ENCODE measurements at regions not wholly inside any gene's neighbourhood (a gene's known extent, or its start where the extent isn't known, plus 50 kb on each side); places are given as distances from the start of the nearest gene placed in this dataset.

DNA sequence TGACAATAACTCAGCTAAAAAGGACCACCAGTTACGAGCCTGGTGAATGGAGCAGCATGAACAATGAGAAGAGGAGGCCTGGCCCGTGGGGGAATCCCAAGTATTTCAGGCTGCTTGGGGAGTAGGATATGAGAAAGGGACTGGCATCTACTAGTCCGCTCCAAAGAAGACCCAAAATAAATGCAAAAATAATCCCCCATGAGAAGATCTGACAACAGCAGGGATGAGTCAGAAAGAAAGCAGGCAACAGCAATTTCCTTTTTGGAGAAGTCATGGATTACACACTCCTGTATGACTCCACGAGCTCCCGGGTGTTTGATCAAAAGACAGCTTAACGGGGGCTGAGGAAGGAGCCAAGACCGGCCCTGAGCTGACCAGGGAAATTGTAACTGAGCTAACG is 111.4 kb downstream of the SOX11 start:
- Mint-ChIP-seq H3K27ac (no peak overlapping the region), H3K4me1 (ENCODE audit: low read depth) (no peaks in the 10 kb centered on the region), H3K27me3 (no peaks in the 10 kb centered on the region), H3K9me3 (ENCODE audit: low read depth) (no peaks in the 10 kb centered on the region), H3K36me3 (no peaks in the 10 kb centered on the region), H3K4me3 (no peak overlapping the region)

DNA sequence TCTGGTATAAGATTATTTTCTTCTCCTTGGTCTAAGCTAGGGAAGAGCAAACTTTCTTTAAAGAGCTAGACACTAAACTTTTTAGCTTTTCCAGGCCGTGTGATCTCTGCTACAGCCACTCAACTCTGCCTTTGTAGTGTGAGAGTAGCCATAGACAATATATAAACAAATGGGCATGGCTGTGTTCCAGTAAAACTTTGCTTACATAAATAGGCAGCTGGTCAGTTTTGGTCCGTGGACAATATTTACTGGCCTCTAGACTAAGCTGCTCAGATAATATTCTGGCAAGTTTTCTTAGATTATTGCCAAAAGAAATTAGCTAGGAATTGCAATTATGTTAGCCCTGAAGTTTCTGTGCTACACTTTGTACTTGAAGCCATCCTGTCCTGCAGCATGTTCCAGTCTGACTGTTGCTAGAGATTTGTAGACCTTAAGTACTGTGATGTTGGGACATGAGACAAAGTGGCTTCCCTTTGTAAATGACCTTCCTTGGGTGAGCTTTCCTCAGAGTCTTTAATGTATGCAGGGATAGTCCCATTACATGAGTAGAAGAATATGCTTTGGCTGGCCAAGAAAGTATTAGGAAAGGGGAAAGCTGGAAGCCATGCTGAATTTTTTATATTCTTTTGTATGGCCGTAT is 126.9 kb downstream of the SOX11 start:
- H3K4me3 Mint-ChIP-seq: no peak overlapping the region
- H3K27ac Mint-ChIP-seq: no peak overlapping the region
- H3K27me3 Mint-ChIP-seq: no peaks in the 10 kb centered on the region
- no peaks in the 10 kb centered on the region for H3K36me3 Mint-ChIP-seq
- peaks cover 5% of the 10 kb centered on the region for H3K9me3 Mint-ChIP-seq (ENCODE audit: low read depth)
- no peaks in the 10 kb centered on the region for H3K4me1 Mint-ChIP-seq (ENCODE audit: low read depth)

DNA sequence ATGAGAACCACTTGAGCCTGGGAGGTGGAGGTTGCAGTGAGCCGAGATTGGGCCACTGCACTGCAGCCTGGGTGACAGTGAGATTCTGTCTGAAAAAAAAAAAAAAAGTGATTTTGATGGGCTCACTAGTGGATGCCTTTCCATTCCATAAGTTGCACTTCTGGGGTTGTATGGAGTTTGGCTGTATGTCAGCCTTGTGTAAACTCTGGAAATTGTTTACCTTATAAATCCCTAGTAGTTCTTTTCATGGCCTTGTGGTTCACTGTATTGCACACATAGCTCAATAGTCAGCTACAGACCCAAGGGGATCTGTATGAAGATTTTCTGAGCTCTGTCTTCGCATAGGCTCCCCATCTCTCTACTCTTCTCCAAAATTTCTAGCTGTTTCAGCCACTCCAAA is 131.9 kb downstream of the SOX11 start:
- peaks cover 2% of the 10 kb centered on the region for H3K27me3 Mint-ChIP-seq
- no peak overlapping the region for H3K4me3 Mint-ChIP-seq
- H3K36me3 Mint-ChIP-seq: no peaks in the 10 kb centered on the region
- H3K4me1 Mint-ChIP-seq (ENCODE audit: low read depth): no peaks in the 10 kb centered on the region
- no peak overlapping the region for H3K27ac Mint-ChIP-seq
- H3K9me3 Mint-ChIP-seq (ENCODE audit: low read depth): peaks cover 8% of the 10 kb centered on the region

DNA sequence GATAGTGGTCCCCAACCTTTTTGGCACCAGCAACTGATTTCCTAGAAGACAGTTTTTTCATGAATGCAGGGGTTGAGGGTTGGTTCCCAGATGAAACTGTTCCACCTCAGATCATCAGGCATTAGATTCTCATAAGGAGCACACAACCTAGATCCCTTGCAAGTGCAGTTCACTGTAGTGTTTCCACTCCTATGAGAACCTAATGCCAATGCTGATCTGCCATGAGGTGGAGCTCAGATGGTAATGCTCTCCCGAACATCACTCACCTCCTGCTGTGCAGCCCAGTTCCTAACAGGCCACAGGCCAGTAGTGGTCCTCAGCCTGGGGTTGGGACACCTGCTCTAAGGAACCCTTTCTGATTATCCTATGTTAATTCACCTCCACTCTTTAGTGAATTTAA is 133.5 kb downstream of the SOX11 start:
- Mint-ChIP-seq H3K9me3 (ENCODE audit: low read depth) (peaks cover 8% of the 10 kb centered on the region), H3K27me3 (peaks cover 3% of the 10 kb centered on the region), H3K4me1 (ENCODE audit: low read depth) (no peaks in the 10 kb centered on the region), H3K4me3 (no peak overlapping the region), H3K27ac (no peak overlapping the region), H3K36me3 (no peaks in the 10 kb centered on the region)

DNA sequence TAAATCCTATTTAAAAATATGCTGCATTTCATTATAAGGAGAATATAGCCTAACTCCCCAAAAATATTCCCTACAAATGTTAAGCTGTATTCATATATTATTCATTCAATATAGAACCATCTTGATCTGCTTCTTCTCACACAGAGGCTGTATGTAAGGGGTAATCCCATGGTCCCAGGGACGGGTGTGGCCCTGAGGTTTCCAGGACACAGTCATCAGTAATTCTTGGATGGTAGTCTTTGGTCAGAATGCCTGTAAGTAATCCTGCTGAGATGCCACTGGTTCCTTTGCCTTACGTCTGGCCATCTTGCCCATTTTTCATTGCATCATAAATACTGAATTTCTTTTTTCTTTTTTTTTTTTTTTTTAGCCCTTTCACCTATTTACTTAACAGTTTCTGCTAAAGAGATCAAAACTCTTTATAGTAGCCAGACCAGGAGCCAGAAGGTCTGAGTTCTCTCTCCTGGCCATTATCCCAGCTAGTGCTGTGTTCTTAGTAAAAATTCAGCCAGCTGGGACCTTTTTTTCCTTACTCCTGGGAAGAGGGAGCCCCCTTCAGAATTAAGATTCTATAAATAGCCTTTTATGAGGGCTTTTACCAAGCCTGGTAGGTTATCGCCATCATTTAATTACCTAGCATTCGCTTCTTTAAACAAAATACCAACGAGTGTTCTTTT is 134.9 kb downstream of the SOX11 start:
- H3K27me3 Mint-ChIP-seq: peaks cover 3% of the 10 kb centered on the region

DNA sequence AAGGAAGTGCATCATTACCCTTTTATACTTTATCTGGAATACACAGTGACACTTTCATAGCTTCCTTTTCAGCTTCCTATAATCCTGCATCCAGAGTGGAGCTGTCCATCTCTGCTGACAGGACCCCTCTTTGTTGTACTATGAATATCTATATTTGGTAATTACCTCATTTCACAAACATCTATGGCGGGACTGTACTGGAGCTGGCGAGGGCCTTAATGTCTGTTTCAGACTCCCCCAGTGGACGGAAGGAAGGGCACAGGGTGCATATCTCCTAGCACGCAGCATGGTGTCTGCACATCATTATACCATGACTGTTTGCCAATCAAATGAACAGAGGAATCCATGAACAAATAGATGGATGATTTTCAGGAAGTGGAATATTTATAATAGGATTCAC is 142.3 kb downstream of the SOX11 start:
- no peak overlapping the region for H3K27ac Mint-ChIP-seq
- no peaks in the 10 kb centered on the region for H3K9me3 Mint-ChIP-seq (ENCODE audit: low read depth)
- H3K4me3 Mint-ChIP-seq: no peak overlapping the region
- no peaks in the 10 kb centered on the region for H3K4me1 Mint-ChIP-seq (ENCODE audit: low read depth)
- no peaks in the 10 kb centered on the region for H3K27me3 Mint-ChIP-seq
- H3K36me3 Mint-ChIP-seq: no peaks in the 10 kb centered on the region

More for the DNA sequence above, 134.9 kb downstream of the SOX11 start:
- Mint-ChIP-seq H3K36me3 (no peaks in the 10 kb centered on the region), H3K4me1 (ENCODE audit: low read depth) (no peaks in the 10 kb centered on the region), H3K27ac (no peak overlapping the region), H3K4me3 (no peak overlapping the region), H3K9me3 (ENCODE audit: low read depth) (peaks cover 8% of the 10 kb centered on the region)

DNA sequence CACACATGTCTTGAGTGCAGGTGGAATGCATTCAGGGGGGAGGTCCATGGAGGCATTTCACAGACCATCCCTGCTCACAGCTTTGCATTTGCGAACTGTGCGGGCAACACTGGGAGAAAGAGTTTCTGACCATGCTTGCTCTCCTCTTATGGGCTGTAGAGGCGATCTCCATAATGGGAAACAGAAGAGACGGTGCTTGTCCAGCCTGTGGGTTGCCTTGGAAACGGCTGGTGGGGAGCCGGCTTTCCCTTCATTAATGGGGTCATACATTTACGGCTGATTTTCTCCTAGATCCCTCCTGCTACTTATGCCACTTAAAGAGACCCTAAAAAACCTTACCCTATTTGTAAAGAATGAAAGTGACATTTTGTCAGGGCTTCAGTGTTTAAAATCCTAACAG is 147.4 kb downstream of the SOX11 start:
- no peak overlapping the region for H3K4me3 Mint-ChIP-seq

DNA sequence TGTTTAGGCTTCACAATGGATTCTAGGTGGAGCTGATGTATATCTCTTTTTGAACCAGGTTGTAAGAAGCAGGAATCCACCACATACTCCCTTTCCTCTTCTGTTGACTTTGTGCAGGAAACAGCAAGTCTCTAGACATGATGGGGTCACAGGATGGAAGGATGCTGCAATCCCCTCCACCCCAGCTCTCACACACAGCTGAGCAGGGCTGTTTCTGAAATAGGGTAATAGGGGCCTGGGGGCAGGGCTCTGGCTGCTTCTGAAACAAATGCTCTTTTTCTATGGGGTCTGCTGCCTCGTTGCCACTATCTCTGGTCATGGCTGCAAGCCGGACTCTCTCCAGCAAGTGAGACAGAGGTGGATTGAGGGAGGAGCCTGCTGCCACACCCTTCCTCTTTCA is 148.9 kb downstream of the SOX11 start:
- Mint-ChIP-seq H3K27me3 (no peaks in the 10 kb centered on the region), H3K27ac (no peak overlapping the region), H3K4me1 (ENCODE audit: low read depth) (no peaks in the 10 kb centered on the region), H3K4me3 (no peak overlapping the region), H3K9me3 (ENCODE audit: low read depth) (peaks cover 3% of the 10 kb centered on the region), H3K36me3 (no peaks in the 10 kb centered on the region)

More for the DNA sequence above, 147.4 kb downstream of the SOX11 start:
- Mint-ChIP-seq H3K4me1 (ENCODE audit: low read depth) (no peaks in the 10 kb centered on the region), H3K27me3 (no peaks in the 10 kb centered on the region), H3K36me3 (no peaks in the 10 kb centered on the region), H3K9me3 (ENCODE audit: low read depth) (peaks cover 3% of the 10 kb centered on the region), H3K27ac (no peak overlapping the region)

DNA sequence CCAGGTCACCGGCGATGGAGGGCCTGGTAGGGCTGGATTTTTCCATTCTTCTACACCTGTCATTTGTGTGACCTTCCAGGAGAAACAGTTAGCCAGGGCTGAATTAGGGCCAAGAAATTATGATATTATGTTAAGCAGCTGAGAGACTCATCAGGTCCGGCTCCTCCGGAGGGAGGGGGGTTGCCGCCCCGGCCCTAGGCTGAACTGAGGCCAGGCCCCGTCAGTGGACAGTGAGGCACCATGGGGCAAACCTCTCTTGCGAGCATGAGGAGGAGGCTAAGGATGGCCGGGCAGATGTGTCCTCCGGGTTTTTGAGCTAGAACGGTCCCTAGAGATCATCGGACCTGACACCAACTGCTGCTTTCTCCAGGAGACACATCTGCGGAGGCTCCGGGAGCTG is 150.1 kb downstream of the SOX11 start:
- H3K27ac Mint-ChIP-seq: no peak overlapping the region
- no peaks in the 10 kb centered on the region for H3K4me1 Mint-ChIP-seq (ENCODE audit: low read depth)
- no peak overlapping the region for H3K4me3 Mint-ChIP-seq
- H3K9me3 Mint-ChIP-seq (ENCODE audit: low read depth): peaks cover 3% of the 10 kb centered on the region
- H3K36me3 Mint-ChIP-seq: no peaks in the 10 kb centered on the region
- H3K27me3 Mint-ChIP-seq: no peaks in the 10 kb centered on the region

DNA sequence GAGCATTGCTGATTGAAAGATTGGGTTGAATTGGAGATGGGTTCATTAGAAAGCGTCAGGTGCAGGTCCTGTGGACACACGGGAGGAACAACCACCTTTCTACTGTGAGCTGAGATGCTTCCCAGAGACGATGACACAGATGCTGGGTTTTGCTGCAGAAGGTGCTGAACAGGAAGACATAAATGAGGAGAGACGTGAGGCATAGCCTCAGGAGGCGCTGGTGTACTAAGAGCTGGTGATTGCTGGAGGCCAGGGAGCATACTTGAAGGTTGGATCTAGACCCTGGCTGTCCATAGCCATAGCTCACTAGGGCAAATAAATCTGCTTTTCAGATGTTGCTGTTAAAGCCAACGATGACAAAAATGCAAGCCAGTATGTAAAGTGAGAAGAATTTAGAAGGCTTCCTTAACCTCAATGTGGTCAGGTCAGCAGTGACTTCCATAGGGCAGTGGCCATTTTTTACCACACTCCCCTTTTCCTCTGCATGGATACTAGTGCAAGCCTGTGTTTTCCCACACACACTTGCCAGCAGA is 153.7 kb downstream of the SOX11 start:
- H3K27me3 Mint-ChIP-seq: no peaks in the 10 kb centered on the region
- H3K4me3 Mint-ChIP-seq: no peak overlapping the region
- peaks cover 3% of the 10 kb centered on the region for H3K9me3 Mint-ChIP-seq (ENCODE audit: low read depth)
- H3K4me1 Mint-ChIP-seq (ENCODE audit: low read depth): no peaks in the 10 kb centered on the region
- no peak overlapping the region for H3K27ac Mint-ChIP-seq
- no peaks in the 10 kb centered on the region for H3K36me3 Mint-ChIP-seq

DNA sequence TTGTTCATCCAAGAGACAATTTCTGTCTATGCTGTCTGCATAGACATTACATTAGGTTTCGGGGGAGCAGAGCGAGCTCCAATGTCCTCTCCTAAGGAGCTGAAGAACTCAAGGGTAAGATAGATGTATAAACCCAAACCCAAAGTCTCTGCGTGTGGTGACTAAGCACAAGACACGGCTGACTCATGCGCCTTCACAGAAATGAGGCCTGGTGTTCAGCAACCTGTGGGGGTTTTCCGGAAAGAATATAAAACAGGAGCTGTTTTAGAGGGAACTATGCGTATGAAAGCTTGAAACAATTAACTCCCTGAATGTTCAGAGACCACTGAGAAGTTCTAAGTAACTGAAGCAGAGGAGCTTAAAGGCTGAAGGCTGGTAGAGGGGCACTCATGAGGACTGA is 154.7 kb downstream of the SOX11 start:
- Mint-ChIP-seq H3K9me3 (ENCODE audit: low read depth) (no peaks in the 10 kb centered on the region), H3K36me3 (no peaks in the 10 kb centered on the region), H3K27ac (no peak overlapping the region), H3K27me3 (no peaks in the 10 kb centered on the region), H3K4me3 (no peak overlapping the region), H3K4me1 (ENCODE audit: low read depth) (no peaks in the 10 kb centered on the region)

DNA sequence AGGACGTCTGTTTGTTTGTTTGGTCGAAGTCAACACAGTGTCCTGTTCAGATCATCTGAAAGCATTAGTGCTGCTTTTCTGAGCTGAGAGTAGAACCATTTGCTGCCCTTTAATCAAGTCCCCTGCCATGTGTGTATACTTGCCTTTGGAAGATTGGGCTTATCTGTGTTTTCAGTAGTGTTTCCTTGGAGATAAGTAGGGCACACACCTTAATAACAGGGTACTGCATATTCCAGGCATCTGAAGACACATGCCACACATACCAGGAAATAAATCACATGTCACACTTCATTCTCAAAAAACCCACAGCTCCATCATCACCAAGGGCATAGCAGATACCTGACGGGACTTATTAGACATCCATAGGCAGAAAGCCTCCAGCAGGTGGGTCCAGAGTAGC is 157.4 kb downstream of the SOX11 start:
- Mint-ChIP-seq H3K4me3 (no peak overlapping the region), H3K27me3 (no peaks in the 10 kb centered on the region), H3K27ac (no peak overlapping the region), H3K9me3 (ENCODE audit: low read depth) (no peaks in the 10 kb centered on the region), H3K36me3 (no peaks in the 10 kb centered on the region), H3K4me1 (ENCODE audit: low read depth) (no peaks in the 10 kb centered on the region)

DNA sequence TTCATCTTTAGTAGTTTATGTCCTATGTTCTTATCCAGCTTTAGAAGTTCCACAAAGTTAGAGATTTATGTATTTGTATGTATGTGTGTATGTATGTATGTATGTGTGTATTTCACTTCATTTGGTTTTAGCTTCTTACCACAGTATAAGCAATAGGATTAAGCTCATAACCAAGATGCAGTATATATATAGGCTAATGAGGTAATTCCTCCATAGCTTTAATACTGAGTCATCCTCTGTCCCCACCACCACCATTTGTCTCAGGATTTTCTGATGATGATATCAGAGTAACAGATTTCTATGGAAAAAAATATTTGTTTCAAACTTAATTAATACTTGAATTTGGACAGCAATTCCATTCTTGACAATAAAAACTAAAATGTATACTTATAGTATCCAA is 159.2 kb downstream of the SOX11 start:
- Mint-ChIP-seq H3K36me3 (no peaks in the 10 kb centered on the region), H3K27ac (no peak overlapping the region), H3K27me3 (no peaks in the 10 kb centered on the region), H3K9me3 (ENCODE audit: low read depth) (no peaks in the 10 kb centered on the region), H3K4me3 (no peak overlapping the region), H3K4me1 (ENCODE audit: low read depth) (no peaks in the 10 kb centered on the region)

DNA sequence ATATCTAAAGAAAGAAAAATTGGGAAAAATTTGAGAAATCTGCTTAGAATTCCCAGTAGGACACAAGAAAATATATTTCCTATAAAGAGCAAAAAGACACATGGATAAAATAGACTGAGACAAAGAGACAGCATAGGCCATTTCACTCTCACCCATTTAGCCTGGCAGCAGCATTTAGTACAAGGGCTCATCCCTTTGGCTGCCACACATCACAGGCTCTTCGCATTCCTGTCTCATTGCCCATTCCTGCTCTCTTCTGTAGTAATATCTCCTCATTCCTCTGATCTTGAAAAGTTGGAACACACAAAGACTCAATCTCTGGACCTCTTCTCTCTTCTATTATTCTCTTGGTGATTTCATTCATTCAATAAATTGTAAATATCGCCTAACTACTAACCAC is 162.6 kb downstream of the SOX11 start:
- Mint-ChIP-seq H3K27ac (no peak overlapping the region), H3K9me3 (ENCODE audit: low read depth) (no peaks in the 10 kb centered on the region), H3K4me1 (ENCODE audit: low read depth) (no peaks in the 10 kb centered on the region), H3K27me3 (no peaks in the 10 kb centered on the region), H3K36me3 (no peaks in the 10 kb centered on the region), H3K4me3 (no peak overlapping the region)

DNA sequence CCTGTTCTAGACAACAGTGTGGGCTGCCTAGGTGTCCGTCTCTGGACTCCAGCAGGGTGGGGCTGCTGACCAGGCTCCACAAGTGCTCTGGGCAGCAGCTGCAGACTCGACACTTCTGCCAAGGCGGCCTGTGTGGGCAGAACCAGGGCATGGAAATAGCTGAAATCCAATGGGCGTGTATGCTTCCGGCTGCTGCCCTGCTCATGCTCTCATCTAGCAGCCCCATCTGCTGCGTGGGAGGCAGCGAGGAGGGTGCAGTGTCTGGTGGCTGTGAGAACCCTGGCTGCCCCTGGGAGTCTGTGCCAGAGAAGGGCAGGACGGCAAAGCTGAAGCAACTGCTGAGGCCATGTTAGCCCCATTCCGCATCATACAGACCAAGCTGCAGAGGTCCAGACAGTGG is 174.9 kb downstream of the SOX11 start:
- no peaks in the 10 kb centered on the region for H3K27me3 Mint-ChIP-seq
- no peaks in the 10 kb centered on the region for H3K4me1 Mint-ChIP-seq (ENCODE audit: low read depth)
- no peak overlapping the region for H3K4me3 Mint-ChIP-seq
- no peak overlapping the region for H3K27ac Mint-ChIP-seq
- H3K36me3 Mint-ChIP-seq: no peaks in the 10 kb centered on the region
- H3K9me3 Mint-ChIP-seq (ENCODE audit: low read depth): no peaks in the 10 kb centered on the region

DNA sequence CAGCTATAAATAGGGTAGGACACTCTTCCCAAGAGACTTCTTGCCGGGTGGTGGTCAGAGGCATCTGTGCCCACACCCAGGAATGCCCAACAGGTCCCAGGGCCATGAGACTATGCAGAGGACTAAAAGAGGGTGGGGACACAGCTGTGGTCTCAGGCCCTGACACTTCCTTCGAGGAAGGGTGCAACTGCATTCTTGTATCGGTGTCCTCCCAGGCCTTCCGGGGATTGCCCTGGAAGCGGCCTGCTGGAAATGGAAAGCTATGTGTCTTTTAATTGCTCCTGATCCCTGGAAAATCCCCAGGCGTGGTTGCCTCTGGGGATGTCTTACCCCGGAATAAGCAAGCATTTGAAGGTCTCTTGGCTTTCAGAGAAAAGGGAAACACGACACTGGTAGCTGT is 176.7 kb downstream of the SOX11 start:
- Mint-ChIP-seq H3K27me3 (no peaks in the 10 kb centered on the region), H3K9me3 (ENCODE audit: low read depth) (no peaks in the 10 kb centered on the region), H3K36me3 (no peaks in the 10 kb centered on the region), H3K4me1 (ENCODE audit: low read depth) (no peaks in the 10 kb centered on the region), H3K27ac (no peak overlapping the region), H3K4me3 (no peak overlapping the region)

All from activated naive CD8-positive, alpha-beta T cell (primary cell).